SK-N-MC (cell line): ENCODE measurements at regions not wholly inside any gene's neighbourhood (a gene's known extent, or its start where the extent isn't known, plus 50 kb on each side); places are given as distances from the start of the nearest gene placed in this dataset.

Source experiments
- DNase-seq: peaks from one replicate; pipeline ENCODE4 v3.0.0-alpha.2; 2011; ENCODE audit warnings: low read depth, low spot score
- H3K27ac ChIP-seq: fragments of 200-600 bp; sonication (generic); 2 replicates; pipeline ENCODE4 v1.5.1; 2016; ENCODE audit warnings: mixed run types
- H3K36me3 ChIP-seq: fragments of 200-600 bp; sonication (generic); 2 replicates; pipeline ENCODE4 v1.6.1; 2017; ENCODE audit warnings: antibody characterized with exemption, low read length, mixed read lengths; ENCODE audit not compliant: insufficient read depth
- H3K4me3 ChIP-seq: fragments of 200-600 bp; sonication (generic); 2 replicates; pipeline ENCODE4 v1.5.1; 2016
- H3K9ac ChIP-seq: fragments of 200-600 bp; sonication (generic); 2 replicates; pipeline ENCODE4 v1.8.0; 2017; ENCODE audit warnings: mixed run types, mixed read lengths; ENCODE audit not compliant: insufficient read length
- H3K9me3 ChIP-seq: fragments of 200-600 bp; sonication (generic); 2 replicates; pipeline ENCODE4 v1.6.1; 2017; ENCODE audit warnings: low read depth, mild to moderate bottlenecking, antibody characterized with exemption, low read length, moderate library complexity, mixed read lengths
- EZH2 ChIP-seq: fragments of 200-600 bp; sonication (generic); IDR thresholded peaks from one replicate; pipeline ENCODE4 v1.6.1; 2017; ENCODE audit warnings: antibody characterized with exemption
- FOXP2 ChIP-seq: optimal IDR thresholded peaks from 2 replicates; pipeline ENCODE3; 2011; ENCODE audit warnings: mild to moderate bottlenecking, moderate library complexity; ENCODE audit not compliant: insufficient read depth; ENCODE audit errors: extremely low read length, control extremely low read depth
- POLR2AphosphoS5 ChIP-seq: IDR thresholded peaks from 2 replicates; pipeline ENCODE4 v1.6.1; 2012; ENCODE audit warnings: mild to moderate bottlenecking, low read depth, low read length, borderline replicate concordance

DNA sequence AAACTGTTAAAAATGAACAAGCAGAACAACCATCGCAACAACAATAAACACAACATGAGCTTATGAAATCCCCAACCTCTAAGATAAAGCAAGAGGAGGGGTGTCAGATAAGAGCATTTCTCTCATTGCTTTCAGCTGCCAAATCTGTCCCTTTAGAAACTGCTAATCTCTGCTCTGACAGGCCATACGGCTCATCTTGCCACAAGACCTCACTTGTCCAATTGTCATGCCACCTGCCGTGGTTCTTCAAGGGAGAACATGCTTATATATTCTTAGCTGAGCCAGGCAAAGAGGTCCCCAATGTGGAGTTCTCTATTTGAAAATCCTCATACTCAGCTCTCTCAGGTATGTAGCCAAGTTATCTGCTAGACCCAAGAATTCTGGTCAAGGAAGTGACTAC is 405.0 kb upstream of the TNC start:
- no peak for DNase-seq
- no peak overlapping the region for H3K4me3 ChIP-seq
- H3K36me3 ChIP-seq = no peaks in the 10 kb centered on the region
- H3K27ac ChIP-seq = peak overlapping the region; percentile 95; the same call in 1 of the 2 replicates
- H3K9me3 ChIP-seq = no peaks in the 10 kb centered on the region
- H3K9ac ChIP-seq = no peak overlapping the region
- TF ChIP-seq FOXP2 = no peak
- no peak for TF ChIP-seq EZH2
- TF ChIP-seq POLR2AphosphoS5 = no peak

DNA sequence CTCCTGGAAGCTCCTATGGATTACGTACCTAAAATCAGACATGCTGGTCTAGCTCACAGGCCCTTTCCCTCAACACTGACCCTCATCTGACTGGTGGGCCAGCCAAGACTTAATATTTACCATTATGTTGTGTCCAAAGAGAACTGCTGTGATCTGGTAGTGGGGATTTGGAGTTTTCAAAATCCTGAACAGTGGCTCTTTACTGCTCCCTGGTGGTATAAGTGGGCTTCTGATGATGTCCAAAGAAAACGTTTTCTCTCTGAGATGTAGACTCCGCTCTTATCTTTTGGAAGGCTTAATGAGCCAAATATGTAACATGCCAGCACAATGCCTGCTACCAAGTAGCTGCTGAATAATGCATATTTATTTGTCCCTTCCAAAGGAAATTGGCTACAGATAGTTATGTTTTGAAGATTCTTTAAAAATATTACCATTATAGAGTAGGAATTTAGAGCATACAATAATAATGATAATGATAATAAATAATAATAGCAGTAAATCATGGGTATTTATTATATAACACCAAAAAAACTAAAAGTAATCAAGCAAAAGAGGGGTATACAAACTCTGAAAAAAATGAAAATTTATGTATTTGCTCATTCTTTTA is 406.6 kb upstream of the TNC start:
- peak overlapping the region; percentile 95 for H3K27ac ChIP-seq
- no peak overlapping the region for H3K4me3 ChIP-seq
- no peaks in the 10 kb centered on the region for H3K36me3 ChIP-seq
- H3K9ac ChIP-seq = peak overlapping the region; percentile 58
- TF ChIP-seq POLR2AphosphoS5 (peak; percentile 46; the same call in 1 of the 2 replicates), FOXP2 (peak; percentile 80), EZH2 (no peak)
- H3K9me3 ChIP-seq = no peaks in the 10 kb centered on the region
- DNase-seq = peak; percentile 96

DNA sequence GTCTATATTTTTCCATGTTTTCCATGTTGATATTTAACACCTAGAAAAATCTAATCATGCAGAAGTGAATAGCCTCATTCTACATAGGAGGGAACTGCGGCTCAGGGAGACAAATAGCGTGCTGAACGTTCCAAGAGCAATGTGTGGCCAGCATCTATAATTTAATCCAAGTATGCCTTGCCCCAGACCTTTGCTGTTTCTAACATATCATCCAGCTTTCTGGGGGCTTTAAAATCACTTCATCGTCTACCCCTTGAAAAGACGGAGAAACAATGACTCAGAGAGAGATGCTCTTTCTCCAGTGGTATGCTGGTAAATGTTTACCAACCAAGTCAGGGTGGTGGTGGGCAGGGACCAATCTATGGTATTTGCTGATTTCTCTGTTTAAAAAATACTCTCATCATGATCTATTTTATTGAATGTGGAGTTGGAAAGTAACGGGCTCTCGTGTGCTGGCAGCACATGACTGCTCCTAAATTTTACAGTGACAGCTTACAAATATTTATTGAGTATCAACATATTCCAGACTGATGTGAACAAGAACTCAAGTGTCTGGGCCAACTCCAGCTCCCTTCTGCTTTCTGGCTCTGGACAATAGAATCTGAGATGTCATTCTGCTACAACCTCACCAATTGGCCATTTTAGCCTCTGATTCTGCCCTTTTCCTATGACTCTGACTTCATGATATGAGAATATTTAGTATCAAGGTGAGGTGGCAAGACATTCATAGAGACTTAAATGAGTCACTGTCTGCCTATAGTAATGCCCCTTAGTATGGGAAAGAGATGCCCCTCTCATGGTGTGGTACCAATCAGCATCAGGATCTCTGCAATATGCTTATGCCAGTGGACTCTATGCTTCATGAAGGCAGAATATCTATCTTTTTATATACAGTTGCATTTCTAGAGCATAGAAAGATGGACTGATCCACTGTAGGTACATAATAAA is 407.4 kb upstream of the TNC start:
- Histone ChIP-seq H3K4me3 (no peak overlapping the region), H3K27ac (peak overlapping the region; percentile 95), H3K36me3 (no peaks in the 10 kb centered on the region), H3K9ac (peak overlapping the region; percentile 44), H3K9me3 (no peaks in the 10 kb centered on the region)
- TF ChIP-seq EZH2 (no peak), POLR2AphosphoS5 (no peak), FOXP2 (no peak)
- no peak for DNase-seq

DNA sequence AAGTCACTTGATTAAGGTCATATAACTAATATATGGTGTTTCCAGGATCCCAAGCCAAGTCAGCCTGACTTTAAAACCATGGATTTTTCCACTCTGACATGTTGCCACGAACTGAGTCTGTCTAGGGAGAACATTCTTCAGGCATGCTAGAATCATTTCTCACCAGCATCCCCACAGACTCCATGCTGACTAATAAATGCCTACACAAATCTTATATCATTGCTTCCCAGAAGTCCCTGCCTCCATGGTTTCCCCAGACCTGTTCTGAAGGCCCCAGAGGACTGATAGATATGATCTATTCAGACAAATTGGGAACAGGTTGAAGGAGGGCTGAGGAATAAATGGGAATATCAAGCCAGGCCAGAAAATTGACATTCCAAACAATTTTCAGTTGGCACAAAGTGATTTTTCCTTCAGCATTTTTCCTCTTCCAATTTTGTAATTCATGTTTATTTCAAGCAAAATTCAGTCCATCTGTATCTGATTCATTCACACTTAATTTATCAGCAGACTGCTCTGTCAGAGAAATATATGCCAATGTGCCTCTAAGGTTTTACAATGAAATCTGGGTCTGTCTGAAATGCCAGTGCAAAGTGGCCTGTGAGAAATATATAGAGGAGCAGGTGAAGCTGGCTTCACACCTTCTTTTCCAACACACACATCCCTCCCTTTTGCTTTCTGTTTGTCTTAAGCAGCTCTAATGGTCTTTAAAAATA is 413.6 kb upstream of the TNC start:
- H3K27ac ChIP-seq = peak overlapping the region; percentile 67
- no peak overlapping the region for H3K4me3 ChIP-seq
- H3K9ac ChIP-seq = no peak overlapping the region
- H3K9me3 ChIP-seq = no peaks in the 10 kb centered on the region
- DNase-seq = no peak
- TF ChIP-seq FOXP2 = no peak
- no peak for TF ChIP-seq EZH2
- TF ChIP-seq POLR2AphosphoS5 = no peak
- no peaks in the 10 kb centered on the region for H3K36me3 ChIP-seq

DNA sequence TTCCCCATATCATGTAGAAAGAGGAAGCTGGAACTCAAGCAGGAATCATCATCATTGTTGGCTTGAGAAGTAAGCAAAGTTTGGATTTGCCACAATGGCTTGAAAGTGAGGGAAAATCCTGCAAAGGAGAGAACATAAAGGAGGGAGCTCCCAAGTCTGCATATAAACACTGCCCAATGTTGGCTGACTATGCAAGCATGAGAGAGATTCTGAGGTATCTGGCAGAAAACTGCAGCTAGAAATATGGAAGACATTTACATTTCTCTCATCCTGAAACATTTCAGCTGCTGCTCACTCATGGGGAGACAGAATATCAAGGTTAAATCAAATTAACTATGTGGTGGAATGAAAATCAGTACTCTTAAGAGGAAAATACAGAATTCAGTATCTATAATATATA is 415.6 kb upstream of the TNC start:
- TF ChIP-seq FOXP2 = no peak
- TF ChIP-seq EZH2 = no peak
- no peak for TF ChIP-seq POLR2AphosphoS5
- H3K9me3 ChIP-seq = 0 out of 2 replicates have a peak, but pooled peaks cover 3% of the 10 kb centered on the region
- H3K4me3 ChIP-seq = no peak overlapping the region
- no peak overlapping the region for H3K9ac ChIP-seq
- no peak overlapping the region for H3K27ac ChIP-seq
- H3K36me3 ChIP-seq = no peaks in the 10 kb centered on the region
- DNase-seq = no peak

DNA sequence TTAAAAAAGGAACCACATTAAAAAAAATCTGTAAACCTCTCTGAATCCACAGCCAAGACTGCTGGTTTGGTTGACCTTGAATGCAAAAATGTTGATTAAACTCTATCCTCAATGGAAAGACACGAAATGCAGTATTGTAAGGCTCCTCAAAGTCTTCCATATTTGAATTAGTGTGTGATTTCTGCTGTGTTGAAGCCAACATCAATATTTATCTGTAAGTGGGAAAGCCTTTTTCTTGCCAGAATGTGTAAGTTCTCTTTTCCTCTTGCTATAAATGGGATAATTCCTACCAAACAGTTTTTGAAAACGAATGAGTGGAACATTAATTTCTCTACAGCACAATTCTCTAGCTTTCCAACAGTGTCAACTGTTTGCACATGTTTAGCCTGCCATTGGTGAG is 422.1 kb upstream of the TNC start:
- 0 out of 2 replicates have a peak, but pooled peaks cover 3% of the 10 kb centered on the region for H3K9me3 ChIP-seq
- H3K36me3 ChIP-seq = no peaks in the 10 kb centered on the region
- no peak for DNase-seq
- H3K9ac ChIP-seq = no peak overlapping the region
- H3K27ac ChIP-seq = peak overlapping the region; percentile 57; the same call in 1 of the 2 replicates
- no peak for TF ChIP-seq FOXP2
- TF ChIP-seq POLR2AphosphoS5 = no peak
- no peak for TF ChIP-seq EZH2
- H3K4me3 ChIP-seq = no peak overlapping the region

DNA sequence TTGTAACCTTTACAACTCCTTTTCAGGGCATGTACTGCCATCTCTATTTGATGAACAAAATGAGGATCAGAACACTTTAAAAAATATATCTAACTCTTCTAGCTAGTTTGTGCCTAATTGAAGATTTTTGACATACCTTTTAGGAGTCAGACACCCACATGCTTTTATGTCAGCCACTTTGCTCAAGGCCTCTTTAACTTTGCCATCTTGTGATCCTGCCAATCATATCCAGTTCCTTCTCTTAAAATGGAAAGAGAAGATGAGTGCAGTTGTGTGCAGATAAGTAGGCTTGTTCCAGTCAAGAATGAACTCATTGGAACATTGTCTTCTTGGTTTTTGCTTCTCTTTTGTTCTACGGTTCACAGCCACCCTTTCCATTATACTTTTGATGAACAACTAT is 425.6 kb upstream of the TNC start:
- H3K27ac ChIP-seq = no peak overlapping the region
- no peak overlapping the region for H3K9ac ChIP-seq
- TF ChIP-seq FOXP2 (no peak), POLR2AphosphoS5 (no peak), EZH2 (no peak)
- H3K9me3 ChIP-seq = no peaks in the 10 kb centered on the region
- no peak for DNase-seq
- no peak overlapping the region for H3K4me3 ChIP-seq
- no peaks in the 10 kb centered on the region for H3K36me3 ChIP-seq

DNA sequence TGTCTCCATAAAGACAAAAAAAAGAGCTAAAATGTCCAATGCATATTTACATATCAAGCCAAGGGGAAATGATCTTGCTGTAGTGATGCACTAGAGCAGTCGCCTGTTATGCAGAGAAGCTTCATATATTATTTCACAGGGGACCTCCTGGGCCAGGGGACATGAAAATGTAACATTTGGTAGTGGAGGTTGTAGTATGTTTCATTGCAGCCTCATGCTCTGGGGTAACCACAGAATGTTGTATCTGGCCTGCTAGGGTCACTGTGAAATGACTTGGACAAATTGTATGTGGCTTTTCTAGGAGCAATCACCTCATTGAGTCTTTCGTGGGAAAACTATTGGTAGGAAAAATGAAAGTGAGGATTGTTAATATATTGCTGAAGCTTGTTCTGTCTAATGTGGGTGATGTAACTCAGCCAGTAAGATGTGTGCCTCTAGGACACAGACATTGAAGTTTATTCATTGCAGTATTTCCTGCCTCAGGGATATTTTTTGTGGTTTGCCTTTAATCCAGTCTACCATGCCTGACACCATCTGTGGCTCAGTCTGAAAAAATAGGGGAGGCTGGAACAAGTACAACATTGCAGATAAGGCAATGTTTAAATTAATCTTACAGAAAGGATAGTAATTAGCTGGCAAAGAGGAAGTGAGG is 430.8 kb upstream of the TNC start:
- Histone ChIP-seq H3K27ac (peak overlapping the region; percentile 95), H3K36me3 (no peaks in the 10 kb centered on the region), H3K9ac (peak overlapping the region; percentile 44), H3K9me3 (no peaks in the 10 kb centered on the region), H3K4me3 (peak overlapping the region; percentile 71)
- TF ChIP-seq POLR2AphosphoS5 (peak; percentile 40; the same call in 1 of the 2 replicates), FOXP2 (no peak), EZH2 (no peak)
- peak; percentile 96 for DNase-seq
